HCT116 (cell line): ENCODE measurements at regions not wholly inside any gene's neighbourhood (a gene's known extent, or its start where the extent isn't known, plus 50 kb on each side); places are given as distances from the start of the nearest gene placed in this dataset.

Experiments
- ATAC-seq: fragments of 200-7000 bp; cut with Tn5 transposase; 2 replicates; pipeline ENCODE4 v1.9.1; 2020; ENCODE audit warnings: mild to moderate bottlenecking, moderate library complexity
- BruUV-seq: library from RNA; stranded (reverse); fragments of 400-500 nt; replicated peaks from 2 replicates; lab custom pipeline; 2021; lab: Mats Ljungman, UMichigan
- CTCF ChIA-PET: fragments of 300-600 bp; sonication (Branson Sonifier 250); formaldehyde crosslinking; loops from one replicate; lab custom pipeline; 2021; ENCODE audit warnings: antibody characterized with exemption; lab: Charles Lee
- POLR2A ChIA-PET: fragments of 300-600, 350-600 bp; sonication (Branson Sonifier 250); formaldehyde crosslinking; loops from one replicate; lab custom pipeline; 2021; ENCODE audit warnings: antibody characterized with exemption; lab: Charles Lee
- RAD21 ChIA-PET, 2 experiments: fragments of 300-600 bp; sonication (Branson Sonifier 250); formaldehyde crosslinking; loops; one replicate each; lab custom pipeline; 2023; ENCODE audit warnings: low total read pairs in 2 of 2; ENCODE audit not compliant: uncharacterized antibody in 2 of 2, unreplicated experiment in 2 of 2, low non-redundant PET in 1 of 2; lab: Charles Lee
- DNase-seq: peaks from one replicate; pipeline ENCODE4 v3.0.0-alpha.2; 2010; ENCODE audit warnings: low read depth, low spot score
- H2AFZ ChIP-seq: fragments of 200-600 bp; shearing (Covaris generic), sonication (generic); 2 replicates; pipeline ENCODE4 v1.6.1; 2017; ENCODE audit warnings: low read depth, mixed run types, mixed read lengths, antibody characterized with exemption, low read length; ENCODE audit not compliant: poor library complexity, severe bottlenecking
- H3K27ac ChIP-seq: 2 replicates; pipeline ENCODE4 v1.5.1; 2012; ENCODE audit warnings: low read depth, low read length
- H3K27me3 ChIP-seq: fragments of 200-600 bp; sonication (generic); 2 replicates; pipeline ENCODE4 v1.6.1; 2016; ENCODE audit warnings: mixed run types, low read length, mixed read lengths; ENCODE audit not compliant: insufficient read depth
- H3K36me3 ChIP-seq, 2 experiments: fragments of 200-500 bp in 1 of 2; fragments of 200-600 bp in 1 of 2; sonication (Bioruptor generic) in 1 of 2; sonication (generic) in 1 of 2; 2 replicates each; pipeline versions ENCODE4 v1.5.1 to v1.6.1; 2014 to 2016; ENCODE audit warnings: low read length in 2 of 2, inconsistent platforms in 1 of 2, mixed read lengths in 1 of 2, mixed run types in 1 of 2; ENCODE audit not compliant: insufficient read depth in 2 of 2, control insufficient read depth in 1 of 2
- H3K4me1 ChIP-seq, 2 experiments: fragments of 200-600 bp in 1 of 2; sonication (generic) in 1 of 2; 2 replicates each; pipeline versions ENCODE4 v1.5.1 to v1.6.1; 2012 to 2017; ENCODE audit warnings: low read length in 2 of 2, inconsistent platforms in 1 of 2, mild to moderate bottlenecking in 1 of 2, mixed read lengths in 1 of 2, mixed run types in 1 of 2, moderate library complexity in 1 of 2; ENCODE audit not compliant: insufficient read depth in 2 of 2, control insufficient read depth in 1 of 2
- H3K4me2 ChIP-seq: fragments of 200-600 bp; sonication (generic); 2 replicates; pipeline ENCODE4 v1.6.1; 2017; ENCODE audit warnings: mixed run types, low read length, mixed read lengths
- H3K4me3 ChIP-seq, 2 experiments: fragments of 200-600 bp in 1 of 2; sonication (generic) in 1 of 2; replicated peaks in 1 of 2; 2 replicates each; pipeline ENCODE4 v1.5.1; 2011 to 2016; ENCODE audit warnings: low read length in 2 of 2, control low read depth in 1 of 2, low read depth in 1 of 2, mild to moderate bottlenecking in 1 of 2, mixed read lengths in 1 of 2, mixed run types in 1 of 2
- H3K79me2 ChIP-seq: fragments of 200-600 bp; sonication (generic); 2 replicates; pipeline ENCODE4 v1.6.1; 2017; ENCODE audit warnings: mild to moderate bottlenecking, mixed run types, low read length, moderate library complexity, mixed read lengths; ENCODE audit not compliant: insufficient read depth
- H3K9ac ChIP-seq: fragments of 200-600 bp; sonication (generic); 2 replicates; pipeline ENCODE4 v1.6.1; 2016; ENCODE audit warnings: low read length, mixed read lengths
- H3K9me2 ChIP-seq: fragments of 200-600 bp; sonication (generic), shearing (Covaris generic); 2 replicates; pipeline ENCODE4 v1.6.1; 2017; ENCODE audit warnings: mixed run types, mild to moderate bottlenecking, moderate library complexity; ENCODE audit not compliant: insufficient read depth
- H3K9me3 ChIP-seq, 2 experiments: fragments of 200-500 bp in 1 of 2; fragments of 200-600 bp in 1 of 2; sonication (Bioruptor generic) in 1 of 2; sonication (generic) in 1 of 2; 2 replicates each; pipeline ENCODE4 v1.6.1; 2014 to 2017; ENCODE audit warnings: low read length in 2 of 2, mixed read lengths in 2 of 2, inconsistent platforms in 1 of 2, low read depth in 1 of 2, mild to moderate bottlenecking in 1 of 2, mixed run types in 1 of 2, moderate library complexity in 1 of 2; ENCODE audit not compliant: control insufficient read depth in 1 of 2, insufficient read depth in 1 of 2
- H4K20me1 ChIP-seq: fragments of 200-600 bp; sonication (generic), shearing (Covaris generic); 2 replicates; pipeline ENCODE4 v1.6.1; 2017; ENCODE audit warnings: mixed run types, mild to moderate bottlenecking, moderate library complexity; ENCODE audit not compliant: insufficient read depth
- ATF3 ChIP-seq: IDR thresholded peaks from 2 replicates; pipeline ENCODE4 v1.6.1; 2012
- CBX3 ChIP-seq: IDR thresholded peaks from 2 replicates; pipeline ENCODE4 v1.6.1; 2012; ENCODE audit warnings: low read depth
- CTCF ChIP-seq, 3 experiments: fragments of 200-600 bp in 1 of 3; sonication (generic) in 1 of 3; IDR thresholded peaks in 2 of 3; conservative IDR thresholded peaks in 1 of 3; 2 replicates each; pipeline ENCODE4 v1.5.1; 2012 to 2017; ENCODE audit warnings: low read depth in 2 of 3, low read length in 2 of 3, antibody characterized with exemption in 1 of 3, borderline replicate concordance in 1 of 3, control low read depth in 1 of 3, mild to moderate bottlenecking in 1 of 3, mixed read lengths in 1 of 3, mixed run types in 1 of 3, moderate library complexity in 1 of 3; ENCODE audit not compliant: insufficient read depth in 1 of 3
- EGR1 ChIP-seq: IDR thresholded peaks from 2 replicates; pipeline ENCODE4 v1.6.1; 2012; ENCODE audit warnings: low read depth
- EZH2 ChIP-seq: fragments of 200-600 bp; sonication (generic); IDR thresholded peaks from 2 replicates; pipeline ENCODE4 v1.6.1; 2017; ENCODE audit warnings: antibody characterized with exemption, mixed run types
- EZH2phosphoT487 ChIP-seq: fragments of 200-600 bp; IDR thresholded peaks from 2 replicates; pipeline ENCODE4 v1.6.1; 2018; ENCODE audit warnings: antibody characterized with exemption, borderline replicate concordance
- JUND ChIP-seq: IDR thresholded peaks from 2 replicates; pipeline ENCODE4 v1.6.1; 2012
- MAX ChIP-seq: IDR thresholded peaks from 2 replicates; pipeline ENCODE4 v1.6.1; 2012
- POLR2A ChIP-seq: IDR thresholded peaks from 2 replicates; pipeline ENCODE4 v1.7.0; 2011; ENCODE audit warnings: borderline replicate concordance; ENCODE audit not compliant: insufficient read depth, insufficient read length; ENCODE audit errors: extremely low read depth
- POLR2AphosphoS5 ChIP-seq: IDR thresholded peaks from 2 replicates; pipeline ENCODE4 v1.6.1; 2011; ENCODE audit warnings: mild to moderate bottlenecking, low read depth, low read length, moderate library complexity
- RAD21 ChIP-seq: IDR thresholded peaks from 2 replicates; pipeline ENCODE4 v1.6.1; 2012; ENCODE audit warnings: low read depth, mild to moderate bottlenecking
- REST ChIP-seq: IDR thresholded peaks from 2 replicates; pipeline ENCODE4 v1.6.1; 2012; ENCODE audit warnings: low read depth
- SIN3A ChIP-seq: IDR thresholded peaks from 2 replicates; pipeline ENCODE4 v1.6.1; 2012; ENCODE audit warnings: low read depth
- SP1 ChIP-seq: IDR thresholded peaks from 2 replicates; pipeline ENCODE4 v1.6.1; 2012; ENCODE audit warnings: low read depth
- SRF ChIP-seq: IDR thresholded peaks from 2 replicates; pipeline ENCODE4 v1.6.1; 2012; ENCODE audit warnings: low read depth
- TCF7L2 ChIP-seq: IDR thresholded peaks from 2 replicates; pipeline ENCODE4 v1.7.0; 2011; ENCODE audit warnings: borderline replicate concordance, inconsistent platforms; ENCODE audit not compliant: insufficient read depth, insufficient read length; ENCODE audit errors: extremely low read depth
- YY1 ChIP-seq: IDR thresholded peaks from 2 replicates; pipeline ENCODE4 v1.6.1; 2011; ENCODE audit warnings: low read length, low read depth, moderate library complexity, mild to moderate bottlenecking; ENCODE audit not compliant: insufficient replicate concordance; ENCODE audit errors: extremely low read depth
- ZFX ChIP-seq: fragments of 450-650 bp; IDR thresholded peaks from 2 replicates; pipeline ENCODE4 v1.6.1; 2017
- ZNF274 ChIP-seq: fragments of 200-500 bp; sonication (Bioruptor generic); IDR thresholded peaks from 2 replicates; pipeline ENCODE4 v1.6.1; 2014; ENCODE audit warnings: mild to moderate bottlenecking, low read depth, low read length, inconsistent platforms
- intact Hi-C: fragments of 100-400 bp; cut with micrococcal nuclease; formaldehyde crosslinking; loops from 2 replicates; pipeline ENCODE4 v1.10.0; 2022

- intact Hi-C loops, result no loop called here
- DNase-seq (no peak), ATAC-seq (no peak)
- Histone ChIP-seq H3K36me3 (no peaks in the 10 kb centered on the region), H3K9me3 (no peaks in the 10 kb centered on the region), H3K27me3 (no peaks in the 10 kb centered on the region), H3K79me2 (no peaks in the 10 kb centered on the region), H3K9ac (no peak overlapping the region), H4K20me1 (no peaks in the 10 kb centered on the region), H3K4me3 (no peak overlapping the region), H3K9me2 (no peaks in the 10 kb centered on the region), H3K4me2 (no peak overlapping the region), H3K27ac (no peak overlapping the region), H3K4me1 (no peaks in the 10 kb centered on the region), H2AFZ (no peak overlapping the region)
- ChIA-PET RAD21 (no interaction called here), CTCF (no interaction called here), POLR2A (no interaction called here)
- BruUV-seq, result no TSS peak
- no peak for TF ChIP-seq ATF3
- TF ChIP-seq CBX3, result no peak
- TF ChIP-seq TCF7L2, result no peak
- TF ChIP-seq EGR1, result no peak
- no peak for TF ChIP-seq YY1
- no peak for TF ChIP-seq POLR2AphosphoS5
- no peak for TF ChIP-seq EZH2phosphoT487
- no peak for TF ChIP-seq ZNF274
- no peak for TF ChIP-seq JUND
- no peak for TF ChIP-seq SRF
- no peak for TF ChIP-seq REST
- TF ChIP-seq ZFX, result no peak
- TF ChIP-seq RAD21, result no peak
- no peak for TF ChIP-seq SP1
- TF ChIP-seq EZH2, result no peak
- TF ChIP-seq POLR2A, result no peak
- no peak for TF ChIP-seq SIN3A
- no peak for TF ChIP-seq MAX
- TF ChIP-seq CTCF (IDR thresholded peaks at IDR 0.05 in 2 of 3, conservative IDR thresholded peaks at IDR 0.05 in 1 of 3; ENCODE audit: borderline replicate concordance in 1 of 3, insufficient read depth in 1 of 3, low read depth in 2 of 3, low read length in 2 of 3), result no peak
Observed at GRCh38 chr3:154662851-154663250, 232.9 kb upstream of the GPR149 start.
